Stimulated activated memory B cell treated with anti-CD40 and anti-IgM and Interleukin-4, amounts not matched to agents 10 μg/mL and 1 μg/mL and 100 μg/mL, for 72 hours (primary cell): ENCODE measurements at regions not wholly inside any gene's neighbourhood (a gene's known extent, or its start where the extent isn't known, plus 50 kb on each side); places are given as distances from the start of the nearest gene placed in this dataset.
"Not testable (repeated sequence)": the region's sequence is repeated elsewhere in the genome, so short reads cannot be mapped to it uniquely, and the experiment has no call there.

Source experiments
- ATAC-seq: fragments of 150-1000 bp; cut with Tn5 transposase; 2 replicates; pipeline ENCODE4 v1.10.0; 2021
- H3K27ac Mint-ChIP-seq: one replicate; pipeline ENCODE4 v1.8.0; 2022; ENCODE audit warnings: mild to moderate bottlenecking, mixed read lengths
- H3K27me3 Mint-ChIP-seq: one replicate; pipeline ENCODE4 v1.8.0; 2022; ENCODE audit warnings: mixed read lengths
- H3K36me3 Mint-ChIP-seq: one replicate; pipeline ENCODE4 v1.8.0; 2022; ENCODE audit warnings: mixed read lengths
- H3K4me1 Mint-ChIP-seq: one replicate; pipeline ENCODE4 v1.8.0; 2022; ENCODE audit warnings: mixed read lengths
- H3K4me3 Mint-ChIP-seq: one replicate; pipeline ENCODE4 v1.8.0; 2022; ENCODE audit warnings: mild to moderate bottlenecking, moderate library complexity, mixed read lengths
- H3K9me3 Mint-ChIP-seq: one replicate; pipeline ENCODE4 v1.8.0; 2022; ENCODE audit warnings: mixed read lengths

GRCh38 chr12:124675881-124676713 lies 108.7 kb upstream of the NCOR2 start:
- Mint-ChIP-seq H3K27me3 (peaks cover 8% of the 10 kb centered on the region), H3K4me3 (peak overlapping the region; percentile 29), H3K4me1 (peaks cover 7% of the 10 kb centered on the region), H3K36me3 (no peaks in the 10 kb centered on the region), H3K9me3 (no peaks in the 10 kb centered on the region), H3K27ac (no peak overlapping the region)
- ATAC-seq, result no peak

DNA sequence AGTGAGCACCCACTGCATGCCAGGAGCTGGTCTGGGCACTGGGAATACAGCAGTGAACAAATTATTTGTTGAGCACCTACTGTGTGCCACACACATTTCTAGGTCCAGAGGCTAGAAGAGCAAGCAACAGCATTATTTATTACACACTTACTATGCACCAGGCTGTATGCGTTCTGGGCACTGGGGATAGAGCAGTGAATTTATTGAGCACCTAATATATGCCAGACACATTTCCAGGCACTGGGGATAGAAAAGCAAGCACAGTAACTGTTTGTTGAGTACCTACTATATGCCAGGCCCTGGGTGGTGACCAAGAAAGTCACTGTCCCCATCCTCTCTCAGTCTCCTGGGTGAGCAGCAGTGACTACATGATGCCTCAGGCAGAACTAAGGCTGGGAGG lies 107.5 kb upstream of the NCOR2 start:
- Mint-ChIP-seq H3K9me3 (peaks cover 3% of the 10 kb centered on the region), H3K27me3 (peaks cover 8% of the 10 kb centered on the region), H3K4me1 (peaks cover 7% of the 10 kb centered on the region), H3K4me3 (no peak overlapping the region), H3K36me3 (no peaks in the 10 kb centered on the region), H3K27ac (no peak overlapping the region)
- ATAC-seq, result no peak

DNA sequence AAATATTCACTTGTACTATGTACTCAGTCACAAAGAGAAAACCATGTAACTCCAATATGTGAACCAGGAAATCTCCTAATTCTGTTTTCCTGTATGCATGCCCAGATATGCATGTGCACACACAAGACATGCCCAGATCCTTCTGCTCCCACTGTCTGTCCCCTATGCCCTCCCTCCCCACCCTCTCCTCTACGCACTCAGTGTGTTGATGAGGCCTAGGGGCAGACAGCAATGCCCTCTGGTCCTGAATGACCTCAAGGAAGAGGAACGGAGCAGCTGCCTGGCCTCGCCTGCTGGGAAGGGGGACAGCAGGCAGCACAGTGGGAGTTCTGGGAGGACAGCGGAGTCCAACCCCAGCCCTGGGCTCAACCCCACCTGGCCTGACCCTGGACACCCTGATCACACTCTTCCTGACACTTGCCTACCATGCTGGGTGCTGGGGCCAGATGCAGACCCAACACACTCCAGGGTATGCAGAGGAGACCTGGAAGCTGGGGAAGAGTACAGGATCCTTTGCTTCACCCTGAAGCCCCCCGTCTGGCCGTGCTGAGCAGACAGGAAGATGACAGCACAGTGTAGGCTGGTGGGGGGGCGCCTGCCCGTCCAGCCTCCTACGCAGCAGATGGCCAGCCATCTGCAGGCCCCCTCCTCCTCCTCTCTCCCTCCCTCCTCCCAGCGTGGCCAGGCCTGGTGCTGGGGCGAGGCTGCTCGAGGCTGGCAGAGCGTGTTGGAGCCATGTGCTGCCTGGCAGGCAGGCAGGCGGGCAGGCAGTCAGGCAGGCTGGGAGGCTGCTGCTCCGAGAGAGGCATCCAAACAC lies 106.6 kb upstream of the NCOR2 start:
- H3K4me1 Mint-ChIP-seq, result peaks cover 7% of the 10 kb centered on the region
- H3K36me3 Mint-ChIP-seq, result no peaks in the 10 kb centered on the region
- no peak overlapping the region for H3K27ac Mint-ChIP-seq
- H3K27me3 Mint-ChIP-seq, result peaks cover 8% of the 10 kb centered on the region
- peaks cover 3% of the 10 kb centered on the region for H3K9me3 Mint-ChIP-seq
- ATAC-seq, result no peak
- H3K4me3 Mint-ChIP-seq, result no peak overlapping the region

GRCh38 chr12:124669271-124669721 lies 101.9 kb upstream of the NCOR2 start:
- not testable (repeated sequence) for H3K4me1 Mint-ChIP-seq, H3K27ac Mint-ChIP-seq, H3K9me3 Mint-ChIP-seq, ATAC-seq, H3K36me3 Mint-ChIP-seq, H3K4me3 Mint-ChIP-seq
- H3K27me3 Mint-ChIP-seq, result peaks cover 27% of the 10 kb centered on the region

DNA sequence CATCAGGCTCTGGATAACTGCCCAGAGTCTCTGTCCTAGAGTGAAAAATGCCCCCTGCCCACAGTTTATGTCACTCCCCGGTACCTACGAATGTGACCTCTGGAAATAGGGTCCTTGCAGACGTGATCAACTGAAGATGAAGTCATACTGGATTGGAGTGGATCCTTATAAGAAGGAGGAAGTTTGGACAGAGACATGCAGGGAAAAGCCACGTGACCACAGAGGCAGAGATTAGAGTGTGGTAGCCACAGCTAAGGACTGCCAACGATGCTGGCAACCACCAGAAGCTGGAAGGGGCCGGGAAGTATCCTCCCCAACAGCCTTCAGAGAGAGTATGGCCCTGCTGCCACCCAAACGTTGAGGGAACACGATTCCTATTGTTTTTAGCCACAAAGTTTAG lies 101.2 kb upstream of the NCOR2 start:
- no peaks in the 10 kb centered on the region for H3K4me1 Mint-ChIP-seq
- ATAC-seq, result no peak
- H3K9me3 Mint-ChIP-seq, result peaks cover 7% of the 10 kb centered on the region
- no peaks in the 10 kb centered on the region for H3K36me3 Mint-ChIP-seq
- peaks cover 27% of the 10 kb centered on the region for H3K27me3 Mint-ChIP-seq
- no peak overlapping the region for H3K27ac Mint-ChIP-seq
- no peak overlapping the region for H3K4me3 Mint-ChIP-seq

DNA sequence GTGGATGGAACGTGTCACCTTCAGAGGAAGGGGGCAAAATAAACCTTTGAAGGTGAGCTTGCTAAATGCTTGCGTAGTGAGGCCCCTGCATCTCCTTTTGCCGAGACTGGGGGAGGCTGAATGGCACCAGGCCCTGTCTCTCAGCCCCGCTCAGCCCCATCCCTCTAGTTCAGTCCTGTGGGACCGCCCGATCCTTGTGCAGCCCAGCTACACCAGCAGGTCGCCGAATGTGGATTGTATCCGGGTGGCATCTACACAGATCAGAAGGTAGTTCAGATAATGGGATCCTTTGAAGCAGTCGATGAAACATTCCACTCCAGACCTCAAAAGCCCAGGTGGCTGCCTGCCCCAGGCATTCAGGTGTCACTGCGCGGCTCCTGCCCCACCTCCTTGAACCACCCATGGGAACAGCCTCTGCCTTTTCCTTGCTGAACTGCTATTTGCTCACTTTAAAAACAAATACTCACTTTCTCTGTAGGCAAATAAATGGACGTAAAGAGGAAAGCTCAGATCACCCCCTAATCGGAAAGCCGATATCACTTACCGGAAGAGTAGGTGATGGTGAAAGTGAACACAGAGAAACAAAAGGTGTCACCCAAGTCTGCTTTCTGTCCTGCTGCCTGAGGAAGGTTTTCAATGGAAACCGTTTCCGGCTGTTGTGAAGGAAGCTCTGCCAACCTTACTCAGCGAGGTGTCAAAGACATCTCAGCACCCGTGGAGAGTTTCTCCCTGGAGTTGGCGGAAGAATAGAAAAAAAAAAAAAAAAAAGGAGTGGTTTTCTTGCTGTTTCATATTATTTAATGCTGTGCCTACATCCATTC lies 100.3 kb upstream of the NCOR2 start:
- peaks cover 13% of the 10 kb centered on the region for H3K9me3 Mint-ChIP-seq
- H3K27me3 Mint-ChIP-seq, result peaks cover 27% of the 10 kb centered on the region
- no peak overlapping the region for H3K4me3 Mint-ChIP-seq
- ATAC-seq, result no peak
- H3K36me3 Mint-ChIP-seq, result no peaks in the 10 kb centered on the region
- H3K4me1 Mint-ChIP-seq, result no peaks in the 10 kb centered on the region
- H3K27ac Mint-ChIP-seq, result no peak overlapping the region

DNA sequence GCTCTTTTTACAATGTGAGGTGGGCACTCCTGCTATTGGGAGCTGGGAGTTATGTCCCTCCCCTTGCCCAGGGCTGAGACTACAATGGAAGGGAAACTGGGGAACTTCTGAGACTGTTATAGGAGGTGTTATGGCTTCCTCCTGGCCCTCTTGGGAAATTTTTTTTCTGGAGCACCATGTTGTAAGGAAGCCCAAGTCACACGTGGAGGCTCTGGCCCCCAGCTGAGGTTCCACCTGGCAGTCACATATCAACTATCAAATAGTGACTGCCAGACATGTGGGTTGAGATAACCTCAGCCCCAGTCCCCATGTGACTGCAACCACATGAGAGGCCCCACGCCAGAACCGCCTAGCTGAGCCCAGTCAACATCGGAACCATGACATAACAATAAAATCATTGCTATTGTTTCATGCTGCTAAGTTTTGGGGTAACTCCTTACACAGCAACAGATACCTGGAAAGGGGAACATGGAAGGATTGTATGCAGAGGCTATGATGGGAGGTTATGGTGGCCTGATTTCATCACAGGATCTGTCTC lies 99.4 kb upstream of the NCOR2 start:
- H3K27me3 Mint-ChIP-seq, result peaks cover 27% of the 10 kb centered on the region
- peaks cover 15% of the 10 kb centered on the region for H3K9me3 Mint-ChIP-seq
- no peaks in the 10 kb centered on the region for H3K4me1 Mint-ChIP-seq
- H3K27ac Mint-ChIP-seq, result no peak overlapping the region
- no peak for ATAC-seq
- no peaks in the 10 kb centered on the region for H3K36me3 Mint-ChIP-seq
- H3K4me3 Mint-ChIP-seq, result no peak overlapping the region

GRCh38 chr12:124665511-124665910 lies 98.1 kb upstream of the NCOR2 start:
- H3K27ac Mint-ChIP-seq, result no peak overlapping the region
- H3K4me3 Mint-ChIP-seq, result no peak overlapping the region
- no peaks in the 10 kb centered on the region for H3K36me3 Mint-ChIP-seq
- ATAC-seq, result no peak
- H3K9me3 Mint-ChIP-seq, result peaks cover 15% of the 10 kb centered on the region
- H3K27me3 Mint-ChIP-seq, result peaks cover 27% of the 10 kb centered on the region
- H3K4me1 Mint-ChIP-seq, result no peaks in the 10 kb centered on the region

- no peak for ATAC-seq
- H3K4me3 Mint-ChIP-seq, result no peak overlapping the region
Measured at GRCh38 chr12:124664395-124665111, 97.1 kb upstream of the NCOR2 start.

GRCh38 chr12:124663771-124664366 lies 96.5 kb upstream of the NCOR2 start:
- Mint-ChIP-seq H3K4me3 (no peak overlapping the region), H3K27me3 (peaks cover 41% of the 10 kb centered on the region), H3K9me3 (peaks cover 12% of the 10 kb centered on the region), H3K36me3 (no peaks in the 10 kb centered on the region), H3K27ac (no peak overlapping the region), H3K4me1 (no peaks in the 10 kb centered on the region)
- no peak for ATAC-seq

More at GRCh38 chr12:124664395-124665111, 97.1 kb upstream of the NCOR2 start:
- H3K27me3 Mint-ChIP-seq, result peaks cover 34% of the 10 kb centered on the region
- peaks cover 12% of the 10 kb centered on the region for H3K9me3 Mint-ChIP-seq
- H3K4me1 Mint-ChIP-seq, result no peaks in the 10 kb centered on the region
- H3K36me3 Mint-ChIP-seq, result no peaks in the 10 kb centered on the region
- no peak overlapping the region for H3K27ac Mint-ChIP-seq

DNA sequence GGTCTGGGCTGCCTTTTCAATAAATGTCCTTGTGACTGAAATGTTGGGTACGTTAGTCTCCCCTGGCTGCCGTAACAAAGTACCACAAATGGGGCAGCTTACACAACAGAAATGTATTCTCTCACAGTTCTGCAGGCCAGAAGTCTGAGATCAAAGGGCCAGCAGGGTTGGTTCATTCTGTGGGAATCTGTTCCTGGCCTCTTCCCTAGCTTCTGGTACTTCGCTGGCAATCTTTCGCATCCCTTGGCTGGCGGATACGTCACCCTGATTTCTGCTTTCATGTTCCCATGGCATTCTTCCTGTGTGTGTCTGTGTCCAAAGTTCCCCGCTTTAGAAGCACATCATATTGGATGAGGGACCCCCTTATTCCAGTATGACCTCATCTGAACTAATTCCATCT lies 95.8 kb upstream of the NCOR2 start:
- Mint-ChIP-seq H3K27me3 (peaks cover 48% of the 10 kb centered on the region), H3K4me3 (no peak overlapping the region), H3K9me3 (peaks cover 12% of the 10 kb centered on the region), H3K27ac (no peak overlapping the region), H3K36me3 (no peaks in the 10 kb centered on the region), H3K4me1 (no peaks in the 10 kb centered on the region)
- ATAC-seq, result no peak

DNA sequence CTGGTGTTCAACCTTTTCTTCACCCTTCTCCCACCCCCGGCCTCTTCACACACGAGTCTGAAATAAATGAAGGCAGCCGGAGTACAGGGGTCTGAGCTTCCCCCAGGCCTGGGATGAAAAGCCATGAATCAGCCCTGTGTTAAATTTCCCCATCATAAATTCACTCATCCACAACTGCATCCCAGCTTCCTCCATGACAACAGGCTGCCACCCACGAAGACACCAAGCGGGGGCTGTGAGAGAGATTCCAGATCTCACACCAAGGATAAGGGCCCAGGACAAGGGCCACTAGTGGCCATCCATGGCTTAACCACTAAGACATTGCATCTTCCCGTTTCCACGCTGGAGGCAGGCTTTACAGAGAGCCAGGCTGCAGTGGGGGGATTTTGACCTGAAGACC lies 93.9 kb upstream of the NCOR2 start:
- Mint-ChIP-seq H3K36me3 (no peaks in the 10 kb centered on the region), H3K27ac (no peak overlapping the region), H3K27me3 (peaks cover 36% of the 10 kb centered on the region), H3K9me3 (peaks cover 12% of the 10 kb centered on the region), H3K4me1 (no peaks in the 10 kb centered on the region), H3K4me3 (no peak overlapping the region)
- ATAC-seq, result no peak

GRCh38 chr12:124660851-124661250 lies 93.4 kb upstream of the NCOR2 start:
- no peaks in the 10 kb centered on the region for H3K36me3 Mint-ChIP-seq
- H3K4me1 Mint-ChIP-seq, result no peaks in the 10 kb centered on the region
- H3K27me3 Mint-ChIP-seq, result peaks cover 38% of the 10 kb centered on the region
- no peak overlapping the region for H3K27ac Mint-ChIP-seq
- ATAC-seq, result no peak
- no peak overlapping the region for H3K4me3 Mint-ChIP-seq
- peaks cover 12% of the 10 kb centered on the region for H3K9me3 Mint-ChIP-seq

- no peaks in the 10 kb centered on the region for H3K4me1 Mint-ChIP-seq
- H3K27ac Mint-ChIP-seq, result no peak overlapping the region
- H3K4me3 Mint-ChIP-seq, result no peak overlapping the region
- H3K36me3 Mint-ChIP-seq, result no peaks in the 10 kb centered on the region
- H3K9me3 Mint-ChIP-seq, result peaks cover 9% of the 10 kb centered on the region
- ATAC-seq, result no peak
- peaks cover 42% of the 10 kb centered on the region for H3K27me3 Mint-ChIP-seq
Measured at GRCh38 chr12:124658806-124659402, 91.5 kb upstream of the NCOR2 start.
